Activated CD8-positive, alpha-beta memory T cell treated with anti-CD3 and anti-CD28 coated beads for 36 hours (primary cell): ENCODE measurements at regions not wholly inside any gene's neighbourhood (a gene's known extent, or its start where the extent isn't known, plus 50 kb on each side); places are given as distances from the start of the nearest gene placed in this dataset.

Source experiments
- CTCF ChIA-PET: fragments of 350-600 bp; sonication (Branson Sonifier 250); formaldehyde crosslinking; loops from one replicate; lab custom pipeline; 2021; ENCODE audit warnings: antibody characterized with exemption; lab: Charles Lee
- POLR2A ChIA-PET: fragments of 350-600 bp; sonication (Branson Sonifier 250); formaldehyde crosslinking; loops from one replicate; lab custom pipeline; 2021; ENCODE audit warnings: antibody characterized with exemption; lab: Charles Lee

- CTCF ChIA-PET = no interaction called here
- POLR2A ChIA-PET = no interaction called here
These were observed 536.5 kb downstream of the BRD1 start for GRCh38 chr22:49291169-49291568.

- ChIA-PET CTCF (no interaction called here), POLR2A (no interaction called here)
These were observed 537.0 kb downstream of the BRD1 start for GRCh38 chr22:49290711-49291110.

- ChIA-PET CTCF (no interaction called here), POLR2A (no interaction called here)
These were observed 537.6 kb downstream of the BRD1 start for GRCh38 chr22:49289822-49290679.

- CTCF ChIA-PET = no interaction called here
- POLR2A ChIA-PET = no interaction called here
These were observed 541.4 kb downstream of the BRD1 start for GRCh38 chr22:49286181-49286760.

- ChIA-PET POLR2A (no interaction called here), CTCF (no interaction called here)
These were observed 542.7 kb downstream of the BRD1 start for GRCh38 chr22:49284931-49285330.

- ChIA-PET CTCF (no interaction called here), POLR2A (no interaction called here)
These were observed 543.5 kb downstream of the BRD1 start for GRCh38 chr22:49284056-49284784.

GRCh38 chr22:49282596-49282995 is 545.1 kb downstream of the BRD1 start:
- POLR2A ChIA-PET = no interaction called here

GRCh38 chr22:49281467-49282340 is 546.0 kb downstream of the BRD1 start:
- ChIA-PET CTCF (interaction anchor here (0.7 kb wide), 1 partner anchor 28 kb away, joined by 3 read pairs; no protein-coding TSS in a partner anchor), POLR2A (no interaction called here)

More at GRCh38 chr22:49282596-49282995, 545.1 kb downstream of the BRD1 start:
- CTCF ChIA-PET = no interaction called here

GRCh38 chr22:49278340-49278739 is 549.3 kb downstream of the BRD1 start:
- ChIA-PET POLR2A (no interaction called here), CTCF (no interaction called here)

GRCh38 chr22:49276567-49276966 is 551.1 kb downstream of the BRD1 start:
- ChIA-PET CTCF (no interaction called here), POLR2A (no interaction called here)

- ChIA-PET CTCF (no interaction called here), POLR2A (no interaction called here)
These were observed 552.8 kb downstream of the BRD1 start for GRCh38 chr22:49274754-49275380.

GRCh38 chr22:49272546-49273125 is 555.0 kb downstream of the BRD1 start:
- CTCF ChIA-PET = no interaction called here
- POLR2A ChIA-PET = no interaction called here

GRCh38 chr22:49271831-49272230 is 555.8 kb downstream of the BRD1 start:
- POLR2A ChIA-PET = no interaction called here
- CTCF ChIA-PET = no interaction called here

GRCh38 chr22:49271369-49271727 is 556.3 kb downstream of the BRD1 start:
- POLR2A ChIA-PET = no interaction called here
- CTCF ChIA-PET = no interaction called here

GRCh38 chr22:49270595-49271368 is 556.9 kb downstream of the BRD1 start:
- ChIA-PET CTCF (no interaction called here), POLR2A (no interaction called here)

GRCh38 chr22:49269928-49270327 is 557.7 kb downstream of the BRD1 start:
- ChIA-PET POLR2A (no interaction called here), CTCF (no interaction called here)

- ChIA-PET POLR2A (no interaction called here), CTCF (no interaction called here)
These were observed 558.3 kb downstream of the BRD1 start for GRCh38 chr22:49269371-49269770.

GRCh38 chr22:49268924-49269323 is 558.7 kb downstream of the BRD1 start:
- POLR2A ChIA-PET = no interaction called here
- CTCF ChIA-PET = no interaction called here
